HCT116 (cell line): ENCODE measurements at regions not wholly inside any gene's neighbourhood (a gene's known extent, or its start where the extent isn't known, plus 50 kb on each side); places are given as distances from the start of the nearest gene placed in this dataset.

ENCODE experiments used
- ATAC-seq: fragments of 200-7000 bp; cut with Tn5 transposase; 2 replicates; pipeline ENCODE4 v1.9.1; 2020; ENCODE audit warnings: mild to moderate bottlenecking, moderate library complexity
- BruUV-seq: library from RNA; stranded (reverse); fragments of 400-500 nt; replicated peaks from 2 replicates; lab custom pipeline; 2021; lab: Mats Ljungman, UMichigan
- CTCF ChIA-PET: fragments of 300-600 bp; sonication (Branson Sonifier 250); formaldehyde crosslinking; loops from one replicate; lab custom pipeline; 2021; ENCODE audit warnings: antibody characterized with exemption; lab: Charles Lee
- POLR2A ChIA-PET: fragments of 300-600, 350-600 bp; sonication (Branson Sonifier 250); formaldehyde crosslinking; loops from one replicate; lab custom pipeline; 2021; ENCODE audit warnings: antibody characterized with exemption; lab: Charles Lee
- RAD21 ChIA-PET, 2 experiments: fragments of 300-600 bp; sonication (Branson Sonifier 250); formaldehyde crosslinking; loops; one replicate each; lab custom pipeline; 2023; ENCODE audit warnings: low total read pairs in 2 of 2; ENCODE audit not compliant: uncharacterized antibody in 2 of 2, unreplicated experiment in 2 of 2, low non-redundant PET in 1 of 2; lab: Charles Lee
- DNase-seq: peaks from one replicate; pipeline ENCODE4 v3.0.0-alpha.2; 2010; ENCODE audit warnings: low read depth, low spot score
- H2AFZ ChIP-seq: fragments of 200-600 bp; shearing (Covaris generic), sonication (generic); 2 replicates; pipeline ENCODE4 v1.6.1; 2017; ENCODE audit warnings: low read depth, mixed run types, mixed read lengths, antibody characterized with exemption, low read length; ENCODE audit not compliant: poor library complexity, severe bottlenecking
- H3K27ac ChIP-seq: 2 replicates; pipeline ENCODE4 v1.5.1; 2012; ENCODE audit warnings: low read depth, low read length
- H3K27me3 ChIP-seq: fragments of 200-600 bp; sonication (generic); 2 replicates; pipeline ENCODE4 v1.6.1; 2016; ENCODE audit warnings: mixed run types, low read length, mixed read lengths; ENCODE audit not compliant: insufficient read depth
- H3K36me3 ChIP-seq, 2 experiments: fragments of 200-500 bp in 1 of 2; fragments of 200-600 bp in 1 of 2; sonication (Bioruptor generic) in 1 of 2; sonication (generic) in 1 of 2; 2 replicates each; pipeline versions ENCODE4 v1.5.1 to v1.6.1; 2014 to 2016; ENCODE audit warnings: low read length in 2 of 2, inconsistent platforms in 1 of 2, mixed read lengths in 1 of 2, mixed run types in 1 of 2; ENCODE audit not compliant: insufficient read depth in 2 of 2, control insufficient read depth in 1 of 2
- H3K4me1 ChIP-seq, 2 experiments: fragments of 200-600 bp in 1 of 2; sonication (generic) in 1 of 2; 2 replicates each; pipeline versions ENCODE4 v1.5.1 to v1.6.1; 2012 to 2017; ENCODE audit warnings: low read length in 2 of 2, inconsistent platforms in 1 of 2, mild to moderate bottlenecking in 1 of 2, mixed read lengths in 1 of 2, mixed run types in 1 of 2, moderate library complexity in 1 of 2; ENCODE audit not compliant: insufficient read depth in 2 of 2, control insufficient read depth in 1 of 2
- H3K4me2 ChIP-seq: fragments of 200-600 bp; sonication (generic); 2 replicates; pipeline ENCODE4 v1.6.1; 2017; ENCODE audit warnings: mixed run types, low read length, mixed read lengths
- H3K4me3 ChIP-seq, 2 experiments: fragments of 200-600 bp in 1 of 2; sonication (generic) in 1 of 2; replicated peaks in 1 of 2; 2 replicates each; pipeline ENCODE4 v1.5.1; 2011 to 2016; ENCODE audit warnings: low read length in 2 of 2, control low read depth in 1 of 2, low read depth in 1 of 2, mild to moderate bottlenecking in 1 of 2, mixed read lengths in 1 of 2, mixed run types in 1 of 2
- H3K79me2 ChIP-seq: fragments of 200-600 bp; sonication (generic); 2 replicates; pipeline ENCODE4 v1.6.1; 2017; ENCODE audit warnings: mild to moderate bottlenecking, mixed run types, low read length, moderate library complexity, mixed read lengths; ENCODE audit not compliant: insufficient read depth
- H3K9ac ChIP-seq: fragments of 200-600 bp; sonication (generic); 2 replicates; pipeline ENCODE4 v1.6.1; 2016; ENCODE audit warnings: low read length, mixed read lengths
- H3K9me2 ChIP-seq: fragments of 200-600 bp; sonication (generic), shearing (Covaris generic); 2 replicates; pipeline ENCODE4 v1.6.1; 2017; ENCODE audit warnings: mixed run types, mild to moderate bottlenecking, moderate library complexity; ENCODE audit not compliant: insufficient read depth
- H3K9me3 ChIP-seq, 2 experiments: fragments of 200-500 bp in 1 of 2; fragments of 200-600 bp in 1 of 2; sonication (Bioruptor generic) in 1 of 2; sonication (generic) in 1 of 2; 2 replicates each; pipeline ENCODE4 v1.6.1; 2014 to 2017; ENCODE audit warnings: low read length in 2 of 2, mixed read lengths in 2 of 2, inconsistent platforms in 1 of 2, low read depth in 1 of 2, mild to moderate bottlenecking in 1 of 2, mixed run types in 1 of 2, moderate library complexity in 1 of 2; ENCODE audit not compliant: control insufficient read depth in 1 of 2, insufficient read depth in 1 of 2
- H4K20me1 ChIP-seq: fragments of 200-600 bp; sonication (generic), shearing (Covaris generic); 2 replicates; pipeline ENCODE4 v1.6.1; 2017; ENCODE audit warnings: mixed run types, mild to moderate bottlenecking, moderate library complexity; ENCODE audit not compliant: insufficient read depth
- CBX3 ChIP-seq: IDR thresholded peaks from 2 replicates; pipeline ENCODE4 v1.6.1; 2012; ENCODE audit warnings: low read depth
- CEBPB ChIP-seq: IDR thresholded peaks from 2 replicates; pipeline ENCODE4 v1.6.1; 2012; ENCODE audit warnings: low read depth
- ELF1 ChIP-seq: IDR thresholded peaks from 2 replicates; pipeline ENCODE4 v1.6.1; 2012; ENCODE audit warnings: low read depth, borderline replicate concordance
- FOSL1 ChIP-seq: IDR thresholded peaks from 2 replicates; pipeline ENCODE4 v1.6.1; 2012; ENCODE audit warnings: low read depth
- MAX ChIP-seq: IDR thresholded peaks from 2 replicates; pipeline ENCODE4 v1.6.1; 2012
- POLR2A ChIP-seq: IDR thresholded peaks from 2 replicates; pipeline ENCODE4 v1.7.0; 2011; ENCODE audit warnings: borderline replicate concordance; ENCODE audit not compliant: insufficient read depth, insufficient read length; ENCODE audit errors: extremely low read depth
- RAD21 ChIP-seq: IDR thresholded peaks from 2 replicates; pipeline ENCODE4 v1.6.1; 2012; ENCODE audit warnings: low read depth, mild to moderate bottlenecking
- SIN3A ChIP-seq: IDR thresholded peaks from 2 replicates; pipeline ENCODE4 v1.6.1; 2012; ENCODE audit warnings: low read depth
- SP1 ChIP-seq: IDR thresholded peaks from 2 replicates; pipeline ENCODE4 v1.6.1; 2012; ENCODE audit warnings: low read depth
- SRF ChIP-seq: IDR thresholded peaks from 2 replicates; pipeline ENCODE4 v1.6.1; 2012; ENCODE audit warnings: low read depth
- TCF7L2 ChIP-seq: IDR thresholded peaks from 2 replicates; pipeline ENCODE4 v1.7.0; 2011; ENCODE audit warnings: borderline replicate concordance, inconsistent platforms; ENCODE audit not compliant: insufficient read depth, insufficient read length; ENCODE audit errors: extremely low read depth
- YY1 ChIP-seq: IDR thresholded peaks from 2 replicates; pipeline ENCODE4 v1.6.1; 2011; ENCODE audit warnings: low read length, low read depth, moderate library complexity, mild to moderate bottlenecking; ENCODE audit not compliant: insufficient replicate concordance; ENCODE audit errors: extremely low read depth
- ZFX ChIP-seq: fragments of 450-650 bp; IDR thresholded peaks from 2 replicates; pipeline ENCODE4 v1.6.1; 2017
- intact Hi-C: fragments of 100-400 bp; cut with micrococcal nuclease; formaldehyde crosslinking; loops from 2 replicates; pipeline ENCODE4 v1.10.0; 2022
- TF ChIP-seq, protein P1 (sequence below): IDR thresholded peaks from 2 replicates; pipeline ENCODE4 v1.6.1; 2012
- TF ChIP-seq, protein P2 (sequence below): IDR thresholded peaks from 2 replicates; pipeline ENCODE4 v1.6.1; 2012; ENCODE audit warnings: low read depth

- Histone ChIP-seq H3K4me3 (no peak overlapping the region), H3K9ac (no peak overlapping the region), H3K9me2 (no peaks in the 10 kb centered on the region), H3K27me3 (no peaks in the 10 kb centered on the region), H3K36me3 (no peaks in the 10 kb centered on the region), H3K79me2 (no peaks in the 10 kb centered on the region), H3K9me3 (peaks cover 13 to 14% of the 10 kb centered on the region in 2 experiments; a peak in 3 of 4 replicates), H3K27ac (no peak overlapping the region), H3K4me1 (no peaks in the 10 kb centered on the region), H4K20me1 (no peaks in the 10 kb centered on the region), H2AFZ (no peak overlapping the region), H3K4me2 (no peak overlapping the region)
- ChIA-PET RAD21 (no interaction called here), POLR2A (no interaction called here), CTCF (no interaction called here)
- BruUV-seq: no TSS peak
- no peak for ATAC-seq
- intact Hi-C loops: no loop called here
- no peak for DNase-seq
- TF ChIP-seq RAD21 (no peak), MAX (no peak), SRF (no peak), SP1 (no peak), SIN3A (no peak), CBX3 (no peak), CEBPB (no peak), POLR2A (no peak), ELF1 (no peak), ZFX (no peak)
- TF ChIP-seq, protein P1, sequence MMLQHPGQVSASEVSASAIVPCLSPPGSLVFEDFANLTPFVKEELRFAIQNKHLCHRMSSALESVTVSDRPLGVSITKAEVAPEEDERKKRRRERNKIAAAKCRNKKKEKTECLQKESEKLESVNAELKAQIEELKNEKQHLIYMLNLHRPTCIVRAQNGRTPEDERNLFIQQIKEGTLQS: no peak
- TF ChIP-seq, all 23 proteins: peak for 0
These were observed 329.0 kb upstream of the LRATD1 start for GRCh38 chr2:14303366-14304115.

- CTCF ChIA-PET: no interaction called here
- RAD21 ChIA-PET: no interaction called here
- intact Hi-C loops: no loop called here
- H3K27me3 ChIP-seq: no peaks in the 10 kb centered on the region
- H3K79me2 ChIP-seq: no peaks in the 10 kb centered on the region
- H3K9ac ChIP-seq: no peak overlapping the region
- H2AFZ ChIP-seq: no peak overlapping the region
- no peaks in the 10 kb centered on the region for H3K9me2 ChIP-seq
- H3K9me3 ChIP-seq: peaks cover 13 to 14% of the 10 kb centered on the region in 2 experiments; a peak in 3 of 4 replicates
- no peaks in the 10 kb centered on the region for H3K4me1 ChIP-seq
- H3K4me2 ChIP-seq: no peak overlapping the region
- H4K20me1 ChIP-seq: no peaks in the 10 kb centered on the region
- no peak overlapping the region for H3K27ac ChIP-seq
- H3K36me3 ChIP-seq: no peaks in the 10 kb centered on the region
- no peak overlapping the region for H3K4me3 ChIP-seq
- no peak for ATAC-seq
- DNase-seq: no peak
- BruUV-seq: no TSS peak
- POLR2A ChIA-PET: no interaction called here
- TF ChIP-seq SIN3A (no peak), ELF1 (no peak), CBX3 (no peak), FOSL1 (no peak), SRF (no peak), ZFX (no peak), YY1 (no peak), MAX (no peak), TCF7L2 (no peak)
- TF ChIP-seq, protein P2, sequence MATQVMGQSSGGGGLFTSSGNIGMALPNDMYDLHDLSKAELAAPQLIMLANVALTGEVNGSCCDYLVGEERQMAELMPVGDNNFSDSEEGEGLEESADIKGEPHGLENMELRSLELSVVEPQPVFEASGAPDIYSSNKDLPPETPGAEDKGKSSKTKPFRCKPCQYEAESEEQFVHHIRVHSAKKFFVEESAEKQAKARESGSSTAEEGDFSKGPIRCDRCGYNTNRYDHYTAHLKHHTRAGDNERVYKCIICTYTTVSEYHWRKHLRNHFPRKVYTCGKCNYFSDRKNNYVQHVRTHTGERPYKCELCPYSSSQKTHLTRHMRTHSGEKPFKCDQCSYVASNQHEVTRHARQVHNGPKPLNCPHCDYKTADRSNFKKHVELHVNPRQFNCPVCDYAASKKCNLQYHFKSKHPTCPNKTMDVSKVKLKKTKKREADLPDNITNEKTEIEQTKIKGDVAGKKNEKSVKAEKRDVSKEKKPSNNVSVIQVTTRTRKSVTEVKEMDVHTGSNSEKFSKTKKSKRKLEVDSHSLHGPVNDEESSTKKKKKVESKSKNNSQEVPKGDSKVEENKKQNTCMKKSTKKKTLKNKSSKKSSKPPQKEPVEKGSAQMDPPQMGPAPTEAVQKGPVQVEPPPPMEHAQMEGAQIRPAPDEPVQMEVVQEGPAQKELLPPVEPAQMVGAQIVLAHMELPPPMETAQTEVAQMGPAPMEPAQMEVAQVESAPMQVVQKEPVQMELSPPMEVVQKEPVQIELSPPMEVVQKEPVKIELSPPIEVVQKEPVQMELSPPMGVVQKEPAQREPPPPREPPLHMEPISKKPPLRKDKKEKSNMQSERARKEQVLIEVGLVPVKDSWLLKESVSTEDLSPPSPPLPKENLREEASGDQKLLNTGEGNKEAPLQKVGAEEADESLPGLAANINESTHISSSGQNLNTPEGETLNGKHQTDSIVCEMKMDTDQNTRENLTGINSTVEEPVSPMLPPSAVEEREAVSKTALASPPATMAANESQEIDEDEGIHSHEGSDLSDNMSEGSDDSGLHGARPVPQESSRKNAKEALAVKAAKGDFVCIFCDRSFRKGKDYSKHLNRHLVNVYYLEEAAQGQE: no peak
- TF ChIP-seq, protein P1: no peak
These were observed 328.2 kb upstream of the LRATD1 start for GRCh38 chr2:14304326-14304725.
